Body of pancreas (tissue), 4 donors: ENCODE measurements at regions not wholly inside any gene's neighbourhood (a gene's known extent, or its start where the extent isn't known, plus 50 kb on each side); places are given as distances from the start of the nearest gene placed in this dataset.

Source experiments
- POLR2A ChIP-seq, 3 donors: fragments of 450-650 bp; IDR thresholded peaks; one replicate each; pipeline ENCODE4 v1.6.1; 2016; ENCODE audit warnings: antibody characterized with exemption in 3 of 3, mild to moderate bottlenecking in 2 of 3
- TF ChIP-seq, protein P1 (sequence below), 7 experiments: fragments of 450-650 bp in 4 of 7; fragments of 200-600 bp in 3 of 7; sonication (generic) in 3 of 7; IDR thresholded peaks; one replicate each; pipeline ENCODE4 v1.5.1; 2016 to 2019; ENCODE audit warnings: antibody characterized with exemption in 7 of 7

DNA sequence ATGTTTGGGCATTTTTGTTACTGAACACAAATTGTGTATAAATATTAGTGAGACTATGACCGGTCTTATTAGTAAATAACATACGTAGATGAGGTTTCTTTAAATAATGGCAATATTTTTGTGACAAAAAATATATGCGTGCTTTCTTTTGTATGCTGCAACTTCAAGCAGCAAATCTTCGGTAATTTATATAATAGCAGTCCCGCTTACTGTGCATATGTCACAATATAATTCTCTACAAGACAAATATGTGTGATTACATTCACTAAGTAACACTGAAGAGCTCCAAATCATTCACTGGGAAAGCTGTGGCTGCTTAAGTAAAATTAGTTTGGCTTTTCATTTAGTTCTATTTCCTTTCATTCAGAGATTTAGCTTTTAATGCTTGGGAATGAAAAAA, 376.0 kb downstream of the CYLC2 start:
- TF ChIP-seq, protein P1, sequence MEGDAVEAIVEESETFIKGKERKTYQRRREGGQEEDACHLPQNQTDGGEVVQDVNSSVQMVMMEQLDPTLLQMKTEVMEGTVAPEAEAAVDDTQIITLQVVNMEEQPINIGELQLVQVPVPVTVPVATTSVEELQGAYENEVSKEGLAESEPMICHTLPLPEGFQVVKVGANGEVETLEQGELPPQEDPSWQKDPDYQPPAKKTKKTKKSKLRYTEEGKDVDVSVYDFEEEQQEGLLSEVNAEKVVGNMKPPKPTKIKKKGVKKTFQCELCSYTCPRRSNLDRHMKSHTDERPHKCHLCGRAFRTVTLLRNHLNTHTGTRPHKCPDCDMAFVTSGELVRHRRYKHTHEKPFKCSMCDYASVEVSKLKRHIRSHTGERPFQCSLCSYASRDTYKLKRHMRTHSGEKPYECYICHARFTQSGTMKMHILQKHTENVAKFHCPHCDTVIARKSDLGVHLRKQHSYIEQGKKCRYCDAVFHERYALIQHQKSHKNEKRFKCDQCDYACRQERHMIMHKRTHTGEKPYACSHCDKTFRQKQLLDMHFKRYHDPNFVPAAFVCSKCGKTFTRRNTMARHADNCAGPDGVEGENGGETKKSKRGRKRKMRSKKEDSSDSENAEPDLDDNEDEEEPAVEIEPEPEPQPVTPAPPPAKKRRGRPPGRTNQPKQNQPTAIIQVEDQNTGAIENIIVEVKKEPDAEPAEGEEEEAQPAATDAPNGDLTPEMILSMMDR (IDR thresholded peaks at IDR 0.05): no peak
- no peak for TF ChIP-seq POLR2A (IDR thresholded peaks at IDR 0.05)
